GM12872 (cell line): ENCODE measurements at regions not wholly inside any gene's neighbourhood (a gene's known extent, or its start where the extent isn't known, plus 50 kb on each side); places are given as distances from the start of the nearest gene placed in this dataset.

ENCODE experiments used
- TF ChIP-seq, protein P1 (sequence below): IDR thresholded peaks from 3 replicates; pipeline ENCODE4 v1.5.1; 2011; ENCODE audit warnings: low read depth, mild to moderate bottlenecking, low read length, moderate library complexity; ENCODE audit not compliant: insufficient read depth

DNA sequence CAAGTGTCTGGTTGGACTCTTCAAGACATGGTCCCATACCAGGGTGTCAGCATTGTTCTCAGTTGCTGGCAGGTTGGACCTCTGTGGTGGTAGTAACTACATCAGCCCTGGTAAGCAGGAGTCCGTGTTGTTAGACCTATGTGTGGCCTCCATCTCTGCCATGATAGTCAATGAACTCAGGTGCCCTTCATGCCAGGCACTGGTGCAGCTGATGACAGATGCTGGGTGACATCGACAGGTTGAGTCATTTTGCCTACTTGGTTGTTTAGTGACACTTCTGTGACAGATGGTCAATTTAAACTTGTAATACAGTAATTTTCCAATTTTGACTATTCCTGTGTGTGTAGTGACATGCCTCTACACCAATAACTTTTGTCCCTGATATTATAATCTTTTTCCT is 189.7 kb downstream of the SP3 start:
- TF ChIP-seq, protein P1, sequence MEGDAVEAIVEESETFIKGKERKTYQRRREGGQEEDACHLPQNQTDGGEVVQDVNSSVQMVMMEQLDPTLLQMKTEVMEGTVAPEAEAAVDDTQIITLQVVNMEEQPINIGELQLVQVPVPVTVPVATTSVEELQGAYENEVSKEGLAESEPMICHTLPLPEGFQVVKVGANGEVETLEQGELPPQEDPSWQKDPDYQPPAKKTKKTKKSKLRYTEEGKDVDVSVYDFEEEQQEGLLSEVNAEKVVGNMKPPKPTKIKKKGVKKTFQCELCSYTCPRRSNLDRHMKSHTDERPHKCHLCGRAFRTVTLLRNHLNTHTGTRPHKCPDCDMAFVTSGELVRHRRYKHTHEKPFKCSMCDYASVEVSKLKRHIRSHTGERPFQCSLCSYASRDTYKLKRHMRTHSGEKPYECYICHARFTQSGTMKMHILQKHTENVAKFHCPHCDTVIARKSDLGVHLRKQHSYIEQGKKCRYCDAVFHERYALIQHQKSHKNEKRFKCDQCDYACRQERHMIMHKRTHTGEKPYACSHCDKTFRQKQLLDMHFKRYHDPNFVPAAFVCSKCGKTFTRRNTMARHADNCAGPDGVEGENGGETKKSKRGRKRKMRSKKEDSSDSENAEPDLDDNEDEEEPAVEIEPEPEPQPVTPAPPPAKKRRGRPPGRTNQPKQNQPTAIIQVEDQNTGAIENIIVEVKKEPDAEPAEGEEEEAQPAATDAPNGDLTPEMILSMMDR = no peak

DNA sequence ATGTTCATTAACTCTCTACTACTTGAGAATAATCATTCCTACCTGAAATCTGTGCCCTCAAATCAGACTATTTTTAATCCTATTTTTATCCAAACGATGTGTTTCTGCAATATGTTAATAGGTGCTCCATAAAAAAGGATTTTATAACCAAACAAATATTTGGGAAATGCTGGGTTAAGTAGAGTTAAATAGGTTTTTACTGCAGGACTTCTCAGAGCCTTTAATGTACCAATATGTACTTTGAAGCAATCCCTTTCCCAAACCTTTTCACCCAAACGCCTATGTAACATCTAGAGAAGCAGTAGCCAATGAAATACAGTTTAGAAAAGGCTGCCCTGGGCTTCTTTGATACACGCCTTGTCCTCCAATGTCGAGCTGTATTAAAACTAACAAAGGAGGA is 182.5 kb downstream of the SP3 start:
- TF ChIP-seq, protein P1 = no peak

DNA sequence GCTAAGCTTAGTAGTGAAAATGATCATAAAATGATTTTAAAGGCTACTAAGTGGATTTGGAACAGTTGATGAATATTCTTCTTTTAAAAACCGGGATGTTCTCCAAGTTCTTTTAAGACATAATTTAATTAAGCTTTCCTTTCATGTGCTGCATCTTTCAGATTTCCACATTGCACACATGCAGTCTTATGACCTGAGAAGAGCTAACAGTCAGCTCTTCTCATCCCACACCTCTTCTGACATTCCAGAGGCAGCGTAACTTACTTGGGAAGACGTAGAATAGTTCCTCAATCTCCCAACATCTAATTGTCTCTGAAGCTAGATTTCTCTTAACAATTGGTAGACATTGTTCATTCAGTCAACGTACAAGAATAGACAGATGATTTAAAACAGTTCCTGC is 181.8 kb downstream of the SP3 start:
- TF ChIP-seq, protein P1 = no peak

DNA sequence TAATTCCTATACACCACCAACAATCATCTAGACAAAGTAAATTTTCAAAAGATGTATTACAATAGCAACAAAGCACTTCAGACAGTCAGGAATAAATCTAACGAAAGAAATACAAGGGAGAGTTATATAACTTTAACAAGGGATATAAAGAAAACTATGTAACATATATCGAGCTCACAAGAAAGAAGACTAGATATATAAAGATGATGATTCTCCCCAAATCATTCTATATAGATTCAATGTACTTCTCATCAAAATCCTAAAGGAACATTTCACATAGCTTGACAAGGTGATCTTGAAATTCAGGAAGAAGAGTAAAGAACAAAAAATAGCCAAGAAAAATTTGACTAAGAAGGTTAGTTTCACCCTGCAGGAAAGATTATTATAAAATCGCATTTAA is 179.4 kb downstream of the SP3 start:
- TF ChIP-seq, protein P1 = no peak

DNA sequence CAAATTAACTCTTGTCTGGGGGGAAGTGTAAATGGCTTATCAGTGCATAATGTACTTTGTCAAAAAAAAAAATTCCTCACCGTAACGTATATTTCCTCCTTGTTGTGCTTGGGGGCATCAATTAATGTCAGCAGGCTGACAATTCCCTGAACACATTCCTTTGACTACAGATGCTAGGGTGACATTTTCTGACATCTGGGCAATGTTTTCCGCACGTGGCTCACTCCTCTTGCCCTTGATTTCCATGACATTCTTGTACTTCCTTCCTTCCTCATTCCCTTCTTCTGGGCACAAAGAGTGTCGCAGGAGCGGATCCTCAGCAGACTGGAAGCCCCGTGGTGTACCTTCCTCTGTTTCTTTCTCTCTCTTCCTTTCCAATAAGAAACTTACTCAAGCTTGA is 173.7 kb downstream of the SP3 start:
- TF ChIP-seq, protein P1 = no peak

DNA sequence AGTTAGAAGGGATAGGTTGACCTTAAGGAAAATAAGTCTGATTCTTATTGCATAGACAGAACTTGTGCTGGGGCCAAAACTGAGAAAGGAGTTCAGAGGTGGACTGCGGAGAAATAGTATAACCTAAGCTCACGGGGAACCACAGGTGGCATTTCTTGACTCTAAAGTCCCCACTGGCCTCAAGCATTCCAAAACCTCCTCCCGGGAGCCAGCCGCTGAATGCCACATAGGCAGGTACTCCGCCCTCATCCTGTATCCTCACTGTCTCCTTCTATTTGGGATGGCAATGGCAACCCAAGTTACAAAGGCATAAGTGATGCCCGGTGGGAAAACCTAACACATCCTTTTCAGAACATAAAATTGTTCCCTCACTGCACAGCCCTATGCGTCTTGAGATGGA is 173.0 kb downstream of the SP3 start:
- TF ChIP-seq, protein P1 = no peak

DNA sequence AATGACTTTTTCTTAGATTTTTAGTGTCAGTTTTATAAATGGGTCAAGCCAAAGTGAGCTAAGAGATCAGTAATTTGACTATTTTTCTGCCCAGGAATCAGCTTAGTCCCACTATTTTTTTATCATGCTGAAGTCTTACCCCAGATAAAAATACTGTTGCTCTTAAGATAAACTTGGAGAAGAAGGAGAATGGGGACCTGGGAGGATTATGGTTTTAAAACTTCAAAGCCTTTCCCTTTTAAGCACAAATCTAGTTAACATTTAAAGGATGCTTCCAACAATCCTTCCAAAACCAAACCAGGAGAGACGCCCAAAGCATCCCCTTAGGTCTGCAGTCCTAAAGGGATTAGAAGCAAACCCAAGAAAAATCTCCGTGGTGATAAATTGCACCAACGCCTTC is 172.4 kb downstream of the SP3 start:
- TF ChIP-seq, protein P1 = no peak
